WERI-Rb-1 (cell line): ENCODE measurements at regions not wholly inside any gene's neighbourhood (a gene's known extent, or its start where the extent isn't known, plus 50 kb on each side); places are given as distances from the start of the nearest gene placed in this dataset.
"Not testable (repeated sequence)": the region's sequence is repeated elsewhere in the genome, so short reads cannot be mapped to it uniquely, and the experiment has no call there.

Experiments
- DNase-seq: peaks from one replicate; pipeline ENCODE4 v3.0.0-alpha.2; 2020
- H3K27ac ChIP-seq: fragments of 250-450 bp; sonication (Bioruptor Pico); 2 replicates; pipeline ENCODE4 v1.5.1; 2020; ENCODE audit warnings: mild to moderate bottlenecking, moderate library complexity
- H3K27me3 ChIP-seq: fragments of 250-450 bp; sonication (Bioruptor Pico); 2 replicates; pipeline ENCODE4 v1.5.1; 2021; ENCODE audit warnings: mild to moderate bottlenecking, low read depth, moderate library complexity; ENCODE audit not compliant: insufficient read depth, severe bottlenecking
- H3K36me3 ChIP-seq: fragments of 250-450 bp; sonication (Bioruptor Pico); 2 replicates; pipeline ENCODE4 v1.5.1; 2020; ENCODE audit warnings: mild to moderate bottlenecking, moderate library complexity
- H3K4me3 ChIP-seq: 2 replicates; pipeline ENCODE4 v1.5.1; 2011; ENCODE audit warnings: low read depth, mild to moderate bottlenecking, control low read depth, low read length
- H3K9me3 ChIP-seq: fragments of 250-450 bp; sonication (Bioruptor Pico); 2 replicates; pipeline ENCODE4 v1.5.1; 2021; ENCODE audit warnings: mild to moderate bottlenecking, moderate library complexity; ENCODE audit not compliant: severe bottlenecking
- TF ChIP-seq, protein P1 (sequence below): IDR thresholded peaks from 2 replicates; pipeline ENCODE4 v1.5.1; 2011; ENCODE audit warnings: low read depth, mild to moderate bottlenecking, control low read depth, inconsistent platforms, low read length

DNA sequence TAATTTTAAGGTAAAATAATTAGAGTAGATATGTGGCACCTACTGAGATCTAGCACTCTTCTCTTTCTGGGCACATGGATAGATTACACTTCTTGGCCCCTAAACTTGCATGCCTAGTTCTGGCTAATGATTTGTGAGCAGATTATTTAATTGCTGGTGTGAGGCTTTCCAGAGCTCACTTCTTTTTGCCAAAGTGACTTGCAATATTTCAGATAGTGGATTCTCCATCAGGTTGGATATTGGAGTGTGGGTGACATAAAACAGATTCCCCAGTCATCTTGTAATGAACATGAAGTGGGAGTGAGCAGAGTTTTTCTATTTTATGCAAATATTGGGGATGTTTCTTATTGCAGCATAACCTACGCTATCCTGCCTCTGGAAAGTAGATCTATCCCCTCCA lies 247.9 kb downstream of the KLF5 start:
- TF ChIP-seq, protein P1, sequence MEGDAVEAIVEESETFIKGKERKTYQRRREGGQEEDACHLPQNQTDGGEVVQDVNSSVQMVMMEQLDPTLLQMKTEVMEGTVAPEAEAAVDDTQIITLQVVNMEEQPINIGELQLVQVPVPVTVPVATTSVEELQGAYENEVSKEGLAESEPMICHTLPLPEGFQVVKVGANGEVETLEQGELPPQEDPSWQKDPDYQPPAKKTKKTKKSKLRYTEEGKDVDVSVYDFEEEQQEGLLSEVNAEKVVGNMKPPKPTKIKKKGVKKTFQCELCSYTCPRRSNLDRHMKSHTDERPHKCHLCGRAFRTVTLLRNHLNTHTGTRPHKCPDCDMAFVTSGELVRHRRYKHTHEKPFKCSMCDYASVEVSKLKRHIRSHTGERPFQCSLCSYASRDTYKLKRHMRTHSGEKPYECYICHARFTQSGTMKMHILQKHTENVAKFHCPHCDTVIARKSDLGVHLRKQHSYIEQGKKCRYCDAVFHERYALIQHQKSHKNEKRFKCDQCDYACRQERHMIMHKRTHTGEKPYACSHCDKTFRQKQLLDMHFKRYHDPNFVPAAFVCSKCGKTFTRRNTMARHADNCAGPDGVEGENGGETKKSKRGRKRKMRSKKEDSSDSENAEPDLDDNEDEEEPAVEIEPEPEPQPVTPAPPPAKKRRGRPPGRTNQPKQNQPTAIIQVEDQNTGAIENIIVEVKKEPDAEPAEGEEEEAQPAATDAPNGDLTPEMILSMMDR, result no peak
- no peak overlapping the region for H3K4me3 ChIP-seq
- no peak for DNase-seq
- H3K9me3 ChIP-seq, result no peaks in the 10 kb centered on the region
- H3K27ac ChIP-seq, result no peak overlapping the region
- no peaks in the 10 kb centered on the region for H3K36me3 ChIP-seq
- H3K27me3 ChIP-seq, result no peaks in the 10 kb centered on the region

- Histone ChIP-seq H3K27me3 (no peaks in the 10 kb centered on the region), H3K27ac (no peak overlapping the region), H3K4me3 (no peak overlapping the region), H3K9me3 (no peaks in the 10 kb centered on the region), H3K36me3 (no peaks in the 10 kb centered on the region)
- TF ChIP-seq, protein P1, result no peak
- DNase-seq, result no peak
These were observed 245.6 kb downstream of the KLF5 start for GRCh38 chr13:73304442-73304841.

DNA sequence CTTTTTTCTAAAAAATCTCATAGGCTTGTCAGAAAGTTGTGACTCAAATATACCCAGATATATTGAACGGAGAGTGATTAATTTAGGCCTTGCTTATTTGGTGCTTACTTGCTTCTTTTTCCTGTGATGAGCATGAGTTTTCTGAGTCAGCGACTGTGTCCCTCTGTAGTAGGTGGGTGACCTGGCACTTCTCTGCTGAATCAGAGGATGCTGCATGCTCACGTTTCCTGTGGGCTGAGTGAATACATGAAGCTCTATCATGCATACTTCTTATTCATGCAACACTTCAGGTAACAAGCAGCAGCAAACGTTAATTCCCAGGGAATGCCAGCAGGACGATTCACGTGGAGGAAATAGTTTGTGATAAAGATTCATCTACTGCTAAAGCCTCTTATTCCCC lies 245.0 kb downstream of the KLF5 start:
- no peaks in the 10 kb centered on the region for H3K27me3 ChIP-seq
- TF ChIP-seq, protein P1, result no peak
- no peak overlapping the region for H3K27ac ChIP-seq
- no peak for DNase-seq
- H3K36me3 ChIP-seq, result no peaks in the 10 kb centered on the region
- H3K9me3 ChIP-seq, result no peaks in the 10 kb centered on the region
- H3K4me3 ChIP-seq, result no peak overlapping the region

DNA sequence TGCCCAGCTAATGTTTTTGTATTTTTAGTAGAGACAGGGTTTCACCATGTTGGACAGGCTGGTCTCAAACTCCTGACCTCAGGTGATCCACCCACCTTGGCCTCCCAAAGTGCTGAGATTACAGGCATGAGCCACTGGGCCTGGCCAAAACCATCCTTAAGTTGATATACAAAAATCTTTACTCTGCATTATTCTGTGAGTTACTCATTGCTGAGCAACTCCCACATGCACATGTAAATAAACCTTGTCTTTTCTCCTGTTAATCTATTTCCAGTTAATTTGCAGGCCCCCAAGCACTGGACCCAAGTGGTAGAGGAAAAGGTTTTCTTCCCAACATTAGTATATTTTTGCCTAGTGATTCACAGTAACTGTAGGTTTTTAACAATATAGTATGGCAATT lies 242.8 kb downstream of the KLF5 start:
- H3K9me3 ChIP-seq, H3K4me3 ChIP-seq, H3K27me3 ChIP-seq, H3K27ac ChIP-seq, H3K36me3 ChIP-seq, DNase-seq: not testable (repeated sequence)

DNA sequence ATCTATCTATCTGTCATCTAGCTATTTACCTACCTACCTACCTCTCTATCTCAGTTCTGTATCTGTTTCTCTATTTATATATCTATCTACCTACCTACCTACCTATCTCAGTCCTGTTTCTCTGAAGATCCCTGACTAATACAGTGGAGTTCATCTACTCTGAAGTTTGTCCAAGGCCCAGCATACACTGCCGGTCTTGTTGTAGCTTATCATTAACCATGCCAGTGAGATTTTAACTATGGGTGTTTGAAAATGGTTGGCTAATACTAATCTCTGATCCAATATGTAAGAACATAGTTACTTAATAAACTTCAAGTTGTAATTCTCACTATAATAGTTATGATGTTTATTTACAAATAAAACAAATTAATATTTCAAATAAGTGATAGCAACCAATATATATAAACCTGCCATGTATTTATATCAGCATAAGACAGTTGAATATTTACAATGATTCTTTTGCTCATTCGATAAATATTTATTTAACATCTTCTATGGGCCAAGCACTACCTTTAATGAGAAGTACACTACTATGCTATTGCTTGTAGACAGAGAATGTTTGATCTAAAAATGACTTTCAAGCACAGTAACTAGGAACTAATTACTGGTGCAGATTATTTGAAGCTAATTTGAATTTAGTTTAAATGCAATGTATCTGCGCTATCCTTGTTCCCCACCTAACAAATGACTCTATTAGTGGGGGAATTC lies 242.1 kb downstream of the KLF5 start:
- no peaks in the 10 kb centered on the region for H3K27me3 ChIP-seq
- no peaks in the 10 kb centered on the region for H3K36me3 ChIP-seq
- H3K4me3 ChIP-seq, result no peak overlapping the region
- TF ChIP-seq, protein P1, result no peak
- DNase-seq, result no peak
- no peak overlapping the region for H3K27ac ChIP-seq
- H3K9me3 ChIP-seq, result no peaks in the 10 kb centered on the region

DNA sequence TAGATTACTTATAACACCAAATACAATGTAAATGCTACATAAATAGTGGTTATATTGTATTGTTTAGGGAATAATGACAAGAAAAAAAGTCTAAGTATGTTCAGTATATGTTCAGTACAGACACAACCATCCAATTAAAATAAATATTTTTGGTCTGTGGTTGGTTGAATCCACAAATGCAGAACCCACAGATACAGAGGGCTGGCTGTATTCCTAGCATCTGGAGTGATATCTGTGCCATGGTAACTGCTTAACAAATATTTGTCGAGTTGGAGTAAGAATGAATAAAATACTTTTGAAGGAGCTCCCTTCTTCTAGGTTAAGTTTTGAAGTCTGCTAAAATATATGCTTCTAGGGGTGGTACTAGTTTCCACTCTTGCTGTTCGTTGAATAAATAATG lies 241.0 kb downstream of the KLF5 start:
- Histone ChIP-seq H3K36me3 (no peaks in the 10 kb centered on the region), H3K4me3 (no peak overlapping the region), H3K9me3 (no peaks in the 10 kb centered on the region), H3K27ac (no peak overlapping the region), H3K27me3 (no peaks in the 10 kb centered on the region)
- DNase-seq, result no peak
- TF ChIP-seq, protein P1, result no peak
